Breast epithelium (tissue), 3 donors: ENCODE measurements at regions not wholly inside any gene's neighbourhood (a gene's known extent, or its start where the extent isn't known, plus 50 kb on each side); places are given as distances from the start of the nearest gene placed in this dataset.

Experiments used
- POLR2A ChIP-seq: fragments of 450-650 bp; IDR thresholded peaks from one replicate; pipeline ENCODE4 v1.6.1; 2016; ENCODE audit warnings: antibody characterized with exemption, mild to moderate bottlenecking, moderate library complexity
- POLR2AphosphoS5 ChIP-seq, 3 donors: sonication (generic); formaldehyde crosslinking; IDR thresholded peaks; one replicate each; pipeline ENCODE4 v1.6.1; 2017; ENCODE audit warnings: antibody characterized with exemption in 3 of 3
- TF ChIP-seq, protein P1 (sequence below), 3 donors: fragments of 450-650 bp; IDR thresholded peaks; one replicate each; pipeline ENCODE4 v1.5.1; 2016 to 2017; ENCODE audit warnings: antibody characterized with exemption in 3 of 3, mild to moderate bottlenecking in 3 of 3, moderate library complexity in 3 of 3

DNA sequence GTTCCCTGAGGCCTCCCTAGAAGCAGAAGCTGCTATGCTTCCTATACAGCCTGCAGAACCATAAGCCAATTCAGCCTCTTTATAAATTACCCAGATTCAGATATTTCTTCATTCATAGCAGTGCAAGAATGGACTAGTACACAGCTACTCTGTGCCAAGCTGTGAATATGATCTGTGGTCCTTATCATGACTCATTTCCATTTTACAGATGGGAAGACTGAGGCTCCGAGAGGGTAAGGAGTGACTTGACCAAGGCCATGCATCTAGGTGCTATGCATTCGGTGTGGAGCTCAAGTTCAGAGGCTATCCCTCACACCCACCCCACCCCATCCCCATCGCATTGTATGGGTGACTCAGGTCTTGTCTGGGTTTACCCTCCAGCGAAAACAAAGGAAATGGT is 52.3 kb upstream of the DISP3 start:
- TF ChIP-seq, protein P1, sequence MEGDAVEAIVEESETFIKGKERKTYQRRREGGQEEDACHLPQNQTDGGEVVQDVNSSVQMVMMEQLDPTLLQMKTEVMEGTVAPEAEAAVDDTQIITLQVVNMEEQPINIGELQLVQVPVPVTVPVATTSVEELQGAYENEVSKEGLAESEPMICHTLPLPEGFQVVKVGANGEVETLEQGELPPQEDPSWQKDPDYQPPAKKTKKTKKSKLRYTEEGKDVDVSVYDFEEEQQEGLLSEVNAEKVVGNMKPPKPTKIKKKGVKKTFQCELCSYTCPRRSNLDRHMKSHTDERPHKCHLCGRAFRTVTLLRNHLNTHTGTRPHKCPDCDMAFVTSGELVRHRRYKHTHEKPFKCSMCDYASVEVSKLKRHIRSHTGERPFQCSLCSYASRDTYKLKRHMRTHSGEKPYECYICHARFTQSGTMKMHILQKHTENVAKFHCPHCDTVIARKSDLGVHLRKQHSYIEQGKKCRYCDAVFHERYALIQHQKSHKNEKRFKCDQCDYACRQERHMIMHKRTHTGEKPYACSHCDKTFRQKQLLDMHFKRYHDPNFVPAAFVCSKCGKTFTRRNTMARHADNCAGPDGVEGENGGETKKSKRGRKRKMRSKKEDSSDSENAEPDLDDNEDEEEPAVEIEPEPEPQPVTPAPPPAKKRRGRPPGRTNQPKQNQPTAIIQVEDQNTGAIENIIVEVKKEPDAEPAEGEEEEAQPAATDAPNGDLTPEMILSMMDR (IDR thresholded peaks at IDR 0.05): no peak
- TF ChIP-seq POLR2A: no peak
- no peak for TF ChIP-seq POLR2AphosphoS5 (IDR thresholded peaks at IDR 0.05)
